GM04504 (cell line): ENCODE measurements at regions not wholly inside any gene's neighbourhood (a gene's known extent, or its start where the extent isn't known, plus 50 kb on each side); places are given as distances from the start of the nearest gene placed in this dataset.
"Not testable (repeated sequence)": the region's sequence is repeated elsewhere in the genome, so short reads cannot be mapped to it uniquely, and the experiment has no call there.

ENCODE experiments used
- DNase-seq: peaks from one replicate; pipeline ENCODE4 v3.0.0-alpha.2; 2012; ENCODE audit warnings: low read depth

- DNase-seq = no peak
Observed at GRCh38 chr2:8370258-8370802, 311.5 kb upstream of the ID2 start.

- no peak for DNase-seq
Observed at GRCh38 chr2:8371653-8372052, 310.2 kb upstream of the ID2 start.

GRCh38 chr2:8374782-8375181 lies 307.1 kb upstream of the ID2 start:
- DNase-seq = no peak

GRCh38 chr2:8376603-8377410 lies 305.0 kb upstream of the ID2 start:
- DNase-seq = peak; percentile 1

GRCh38 chr2:8378016-8378810 lies 303.6 kb upstream of the ID2 start:
- no peak for DNase-seq

- DNase-seq = no peak
Observed at GRCh38 chr2:8379128-8379527, 302.7 kb upstream of the ID2 start.

- no peak for DNase-seq
Observed at GRCh38 chr2:8379549-8379948, 302.3 kb upstream of the ID2 start.

GRCh38 chr2:8380026-8380425 lies 301.8 kb upstream of the ID2 start:
- DNase-seq = no peak

- DNase-seq = no peak
Observed at GRCh38 chr2:8380566-8380965, 301.3 kb upstream of the ID2 start.

GRCh38 chr2:8382485-8382884 lies 299.4 kb upstream of the ID2 start:
- DNase-seq = no peak

GRCh38 chr2:8386748-8387147 lies 295.1 kb upstream of the ID2 start:
- DNase-seq = not testable (repeated sequence)

- DNase-seq = no peak
Observed at GRCh38 chr2:8388781-8389180, 293.1 kb upstream of the ID2 start.

GRCh38 chr2:8389431-8390108 lies 292.3 kb upstream of the ID2 start:
- DNase-seq = no peak

GRCh38 chr2:8391126-8391525 lies 290.7 kb upstream of the ID2 start:
- no peak for DNase-seq

GRCh38 chr2:8391584-8391983 lies 290.3 kb upstream of the ID2 start:
- no peak for DNase-seq

GRCh38 chr2:8392098-8392866 lies 289.6 kb upstream of the ID2 start:
- no peak for DNase-seq

- no peak for DNase-seq
Observed at GRCh38 chr2:8393506-8393905, 288.4 kb upstream of the ID2 start.

- DNase-seq = no peak
Observed at GRCh38 chr2:8394131-8394530, 287.7 kb upstream of the ID2 start.

GRCh38 chr2:8394569-8395359 lies 287.1 kb upstream of the ID2 start:
- DNase-seq = no peak

GRCh38 chr2:8395718-8396117 lies 286.1 kb upstream of the ID2 start:
- DNase-seq = no peak
